DND-41 (cell line): ENCODE measurements at regions not wholly inside any gene's neighbourhood (a gene's known extent, or its start where the extent isn't known, plus 50 kb on each side); places are given as distances from the start of the nearest gene placed in this dataset.

Experiments
- EZH2 ChIP-seq: IDR thresholded peaks from 3 replicates; pipeline ENCODE4 v1.6.1; 2012; ENCODE audit warnings: borderline replicate concordance, low read depth, mild to moderate bottlenecking, moderate library complexity, low read length, inconsistent platforms; ENCODE audit not compliant: severe bottlenecking
- TF ChIP-seq, protein P1 (sequence below): IDR thresholded peaks from 2 replicates; pipeline ENCODE4 v1.5.1; 2012; ENCODE audit warnings: borderline replicate concordance, low read length, moderate library complexity, mild to moderate bottlenecking; ENCODE audit not compliant: poor library complexity, severe bottlenecking; ENCODE audit errors: extremely low read depth

DNA sequence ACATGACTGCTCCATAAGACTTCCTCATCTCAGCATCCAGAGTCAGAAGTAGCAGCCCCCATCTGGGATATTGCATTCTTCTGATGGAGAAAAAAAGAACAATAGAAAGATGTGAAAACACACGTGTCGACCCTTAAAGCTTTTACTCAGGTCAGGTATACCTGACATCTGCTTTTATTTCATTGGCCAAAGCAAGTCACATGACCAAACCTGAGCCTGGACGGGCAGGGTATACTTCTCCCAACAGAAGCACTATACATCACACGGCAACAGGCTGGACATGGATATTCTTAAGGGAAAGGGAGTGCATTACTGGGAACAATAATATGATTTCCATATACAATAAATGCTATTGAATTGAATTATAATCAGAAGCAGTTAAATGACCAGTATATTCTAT, 243.3 kb downstream of the LMO4 start:
- TF ChIP-seq, protein P1, sequence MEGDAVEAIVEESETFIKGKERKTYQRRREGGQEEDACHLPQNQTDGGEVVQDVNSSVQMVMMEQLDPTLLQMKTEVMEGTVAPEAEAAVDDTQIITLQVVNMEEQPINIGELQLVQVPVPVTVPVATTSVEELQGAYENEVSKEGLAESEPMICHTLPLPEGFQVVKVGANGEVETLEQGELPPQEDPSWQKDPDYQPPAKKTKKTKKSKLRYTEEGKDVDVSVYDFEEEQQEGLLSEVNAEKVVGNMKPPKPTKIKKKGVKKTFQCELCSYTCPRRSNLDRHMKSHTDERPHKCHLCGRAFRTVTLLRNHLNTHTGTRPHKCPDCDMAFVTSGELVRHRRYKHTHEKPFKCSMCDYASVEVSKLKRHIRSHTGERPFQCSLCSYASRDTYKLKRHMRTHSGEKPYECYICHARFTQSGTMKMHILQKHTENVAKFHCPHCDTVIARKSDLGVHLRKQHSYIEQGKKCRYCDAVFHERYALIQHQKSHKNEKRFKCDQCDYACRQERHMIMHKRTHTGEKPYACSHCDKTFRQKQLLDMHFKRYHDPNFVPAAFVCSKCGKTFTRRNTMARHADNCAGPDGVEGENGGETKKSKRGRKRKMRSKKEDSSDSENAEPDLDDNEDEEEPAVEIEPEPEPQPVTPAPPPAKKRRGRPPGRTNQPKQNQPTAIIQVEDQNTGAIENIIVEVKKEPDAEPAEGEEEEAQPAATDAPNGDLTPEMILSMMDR: no peak
- TF ChIP-seq EZH2: no peak
